ENCODE measurements at regions not wholly inside any gene's neighbourhood (a gene's known extent, or its start where the extent isn't known, plus 50 kb on each side); places are given as distances from the start of the nearest gene placed in this dataset.
A peak's percentile ranks its signal among the peaks of the same experiment; 100 is the strongest.

DNA sequence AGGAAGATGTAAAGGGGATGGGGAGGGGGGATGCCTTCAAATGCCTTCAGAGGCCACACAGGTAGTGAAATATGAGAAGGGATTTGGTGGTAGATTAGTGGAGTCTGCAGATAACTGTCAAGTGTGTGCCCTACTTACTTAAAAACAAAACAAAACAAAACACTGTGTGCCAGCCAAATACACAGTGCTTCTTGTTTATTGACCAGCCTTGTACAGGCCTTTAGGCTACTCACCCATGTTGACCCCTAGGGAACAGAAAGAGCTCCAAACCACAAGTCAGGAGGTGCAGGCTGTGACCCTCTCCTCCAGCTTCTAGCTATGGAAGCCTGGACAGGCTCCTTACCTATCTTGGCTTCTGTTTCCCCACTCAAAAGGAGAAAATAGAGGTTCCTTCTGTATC lies 562.0 kb downstream of the ETNK1 start:
- Histone ChIP-seq H3K4me3 (ENCODE audit: low read length) (no peak overlapping the region), H3K36me3 (ENCODE audit: control insufficient read depth, insufficient read depth, low read length) (no peaks in the 10 kb centered on the region)
- no peak for DNase-seq (ENCODE audit: low read depth, low spot score)

DNA sequence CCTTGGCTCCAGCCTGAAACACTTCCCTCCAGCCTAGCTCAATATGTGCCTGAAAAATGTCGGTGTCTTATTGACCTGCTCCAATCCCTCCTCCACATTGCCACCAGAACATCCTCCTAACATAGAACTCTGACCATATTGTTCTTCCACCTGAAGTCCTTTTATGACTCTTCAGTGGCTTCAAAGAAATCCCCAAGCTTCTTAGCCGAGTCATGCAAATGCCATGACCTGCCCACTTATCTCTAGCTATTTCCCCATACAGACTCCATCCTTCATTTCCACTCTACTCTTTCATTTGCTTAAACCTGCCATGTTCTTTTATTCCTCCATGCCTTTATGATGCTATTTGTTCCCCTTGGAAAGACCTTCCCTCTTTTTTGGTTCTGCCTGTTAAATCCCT lies 568.6 kb downstream of the ETNK1 start:
- H3K4me1 ChIP-seq (ENCODE audit: control insufficient read depth, insufficient read depth, low read length), result no peaks in the 10 kb centered on the region
- no CpG with 5 or more reads among the region's 2 CpGs for WGBS (ENCODE audit: insufficient coverage, insufficient read length)
- H3K27ac ChIP-seq (ENCODE audit: low read length), result no peak overlapping the region
- DNase-seq (ENCODE audit: low read depth, low spot score), result no peak
- no peaks in the 10 kb centered on the region for H3K36me3 ChIP-seq (ENCODE audit: control insufficient read depth, insufficient read depth, low read length)
- H3K9me3 ChIP-seq (ENCODE audit: control insufficient read depth, insufficient read depth, low read length), result no peaks in the 10 kb centered on the region
- H3K4me3 ChIP-seq (ENCODE audit: low read length), result no peak overlapping the region
- no peaks in the 10 kb centered on the region; the same call in 1 of the 2 replicates for H3K27me3 ChIP-seq (ENCODE audit: control insufficient read depth, insufficient read depth, low read length)

More for the DNA sequence above, 562.0 kb downstream of the ETNK1 start:
- Histone ChIP-seq H3K9me3 (ENCODE audit: control insufficient read depth, insufficient read depth, low read length) (no peaks in the 10 kb centered on the region), H3K4me1 (ENCODE audit: control insufficient read depth, insufficient read depth, low read length) (no peaks in the 10 kb centered on the region), H3K27me3 (ENCODE audit: control insufficient read depth, insufficient read depth, low read length) (no peaks in the 10 kb centered on the region), H3K27ac (ENCODE audit: low read length) (no peak overlapping the region)

DNA sequence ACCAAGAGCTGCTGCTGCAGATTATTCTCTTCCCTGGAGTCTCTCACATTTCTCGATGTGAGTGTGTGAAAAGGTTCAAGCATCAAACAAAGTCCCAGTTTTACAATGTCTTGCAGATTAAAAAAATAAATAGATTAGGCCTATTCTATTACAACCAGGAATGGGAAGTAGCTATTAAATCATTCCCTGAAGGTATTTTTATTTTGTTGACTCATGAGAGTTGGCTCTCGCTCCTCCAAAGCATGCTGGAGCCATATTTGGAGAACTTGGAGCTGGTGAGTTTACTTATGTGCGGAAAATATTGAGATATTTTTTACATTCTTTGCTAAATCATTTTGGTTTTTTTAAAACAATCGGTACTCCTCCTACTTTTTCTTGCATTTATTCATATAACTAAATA lies 572.3 kb downstream of the ETNK1 start:
- Histone ChIP-seq H3K4me1 (ENCODE audit: control insufficient read depth, insufficient read depth, low read length) (no peaks in the 10 kb centered on the region), H3K27ac (ENCODE audit: low read length) (no peak overlapping the region), H3K27me3 (ENCODE audit: control insufficient read depth, insufficient read depth, low read length) (no peaks in the 10 kb centered on the region; the same call in 1 of the 2 replicates), H3K4me3 (ENCODE audit: low read length) (no peak overlapping the region), H3K9me3 (ENCODE audit: control insufficient read depth, insufficient read depth, low read length) (no peaks in the 10 kb centered on the region), H3K36me3 (ENCODE audit: control insufficient read depth, insufficient read depth, low read length) (no peaks in the 10 kb centered on the region)
- no CpG with 5 or more reads among the region's 4 CpGs for WGBS (ENCODE audit: insufficient coverage, insufficient read length)
- DNase-seq (ENCODE audit: low read depth, low spot score), result no peak

DNA sequence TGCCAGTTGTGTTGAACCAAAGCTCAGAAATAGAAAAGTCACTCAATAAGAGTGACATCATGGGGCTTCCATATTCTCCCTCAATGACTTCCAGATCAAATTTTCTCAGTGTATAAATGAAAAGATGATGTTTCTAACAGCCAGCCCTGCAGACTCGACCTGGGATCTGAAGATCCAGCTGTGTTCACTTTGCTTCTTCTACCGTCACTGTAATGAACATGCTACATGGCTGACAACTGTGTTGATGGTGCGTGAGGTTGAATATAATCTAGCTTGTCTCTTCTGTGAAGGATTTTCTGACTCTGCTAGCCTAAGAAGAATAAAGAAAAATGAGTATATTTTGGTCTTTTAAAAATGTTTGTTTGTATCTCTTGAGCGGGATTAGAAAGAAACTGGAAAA lies 577.8 kb downstream of the ETNK1 start:
- Histone ChIP-seq H3K4me3 (ENCODE audit: low read length) (no peak overlapping the region), H3K27ac (ENCODE audit: low read length) (no peak overlapping the region), H3K4me1 (ENCODE audit: control insufficient read depth, insufficient read depth, low read length) (no peaks in the 10 kb centered on the region), H3K9me3 (ENCODE audit: control insufficient read depth, insufficient read depth, low read length) (no peaks in the 10 kb centered on the region), H3K27me3 (ENCODE audit: control insufficient read depth, insufficient read depth, low read length) (no peaks in the 10 kb centered on the region), H3K36me3 (ENCODE audit: control insufficient read depth, insufficient read depth, low read length) (no peaks in the 10 kb centered on the region)
- WGBS (ENCODE audit: insufficient coverage, insufficient read length), result no CpG with 5 or more reads among the region's 4 CpGs
- no peak for DNase-seq (ENCODE audit: low read depth, low spot score)

DNA sequence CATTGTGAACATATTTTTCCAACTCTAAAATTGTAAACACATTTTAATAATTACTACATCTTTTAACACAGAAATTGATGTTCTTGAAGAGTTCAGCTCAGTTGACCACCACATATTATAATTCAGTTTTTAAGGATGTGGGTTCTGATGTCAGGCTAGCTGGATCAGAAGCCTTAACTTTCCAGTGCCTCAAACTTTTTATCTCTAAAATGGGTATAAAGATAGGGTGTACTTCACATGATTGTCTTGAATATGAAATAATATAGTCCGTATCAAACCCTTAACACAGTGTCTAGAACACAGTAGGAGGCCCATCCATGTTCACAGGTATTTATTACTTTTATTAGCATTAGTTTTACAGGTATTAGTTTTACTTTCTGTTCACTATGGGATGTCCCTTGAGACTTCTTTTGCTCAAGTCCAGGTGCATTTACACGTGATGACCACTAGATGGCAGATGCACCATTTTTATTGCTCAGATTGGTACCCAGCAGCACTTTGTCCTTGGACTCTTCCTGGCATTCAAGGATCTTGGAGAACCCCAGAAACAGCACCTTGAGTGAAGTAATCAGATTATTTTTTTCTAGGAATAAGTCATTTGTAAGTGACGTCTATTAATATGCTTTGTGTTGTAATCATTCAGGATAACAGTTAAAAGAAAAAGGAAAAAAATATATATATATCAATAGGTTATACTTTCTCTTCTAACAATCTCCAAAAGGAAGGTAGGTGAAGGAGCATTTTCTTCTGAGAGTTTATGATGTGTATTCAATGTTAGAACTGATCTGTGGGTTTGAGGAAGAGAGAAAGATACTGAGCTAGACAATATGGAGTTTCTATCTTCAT lies 580.2 kb downstream of the ETNK1 start:
- H3K27me3 ChIP-seq (ENCODE audit: control insufficient read depth, insufficient read depth, low read length), result no peaks in the 10 kb centered on the region
- DNase-seq (ENCODE audit: low read depth, low spot score), result peak; percentile 41
- H3K9me3 ChIP-seq (ENCODE audit: control insufficient read depth, insufficient read depth, low read length), result no peaks in the 10 kb centered on the region
- no peaks in the 10 kb centered on the region for H3K4me1 ChIP-seq (ENCODE audit: control insufficient read depth, insufficient read depth, low read length)
- no CpG with 5 or more reads among the region's 3 CpGs for WGBS (ENCODE audit: insufficient coverage, insufficient read length)
- H3K27ac ChIP-seq (ENCODE audit: low read length), result no peak overlapping the region
- H3K4me3 ChIP-seq (ENCODE audit: low read length), result no peak overlapping the region
- H3K36me3 ChIP-seq (ENCODE audit: control insufficient read depth, insufficient read depth, low read length), result no peaks in the 10 kb centered on the region

DNA sequence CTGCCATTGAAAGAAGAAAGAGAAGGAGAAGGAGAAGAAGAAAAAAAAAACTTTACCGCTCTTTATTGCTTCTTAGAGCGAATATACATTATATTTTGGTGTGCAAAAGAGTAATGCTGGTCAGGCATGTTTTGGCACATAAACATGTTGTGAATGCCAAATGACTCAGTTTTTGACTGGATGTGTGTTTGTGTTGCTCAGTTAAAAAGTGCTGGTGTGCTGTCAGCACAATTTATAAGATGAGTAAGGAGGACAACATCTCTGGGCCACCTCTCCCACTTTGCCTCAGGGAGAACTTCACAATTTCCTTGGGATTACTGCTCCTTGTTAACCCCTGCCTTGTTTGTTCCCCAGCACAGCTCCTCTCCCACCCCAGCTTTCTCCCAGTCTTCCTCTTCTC lies 584.8 kb downstream of the ETNK1 start:
- no peaks in the 10 kb centered on the region for H3K27me3 ChIP-seq (ENCODE audit: control insufficient read depth, insufficient read depth, low read length)
- H3K4me3 ChIP-seq (ENCODE audit: low read length), result no peak overlapping the region
- DNase-seq (ENCODE audit: low read depth, low spot score), result no peak
- H3K4me1 ChIP-seq (ENCODE audit: control insufficient read depth, insufficient read depth, low read length), result no peaks in the 10 kb centered on the region
- WGBS (ENCODE audit: insufficient coverage, insufficient read length), result no CpG with 5 or more reads among the region's 2 CpGs
- no peaks in the 10 kb centered on the region for H3K9me3 ChIP-seq (ENCODE audit: control insufficient read depth, insufficient read depth, low read length)
- no peak overlapping the region for H3K27ac ChIP-seq (ENCODE audit: low read length)
- H3K36me3 ChIP-seq (ENCODE audit: control insufficient read depth, insufficient read depth, low read length), result no peaks in the 10 kb centered on the region

DNA sequence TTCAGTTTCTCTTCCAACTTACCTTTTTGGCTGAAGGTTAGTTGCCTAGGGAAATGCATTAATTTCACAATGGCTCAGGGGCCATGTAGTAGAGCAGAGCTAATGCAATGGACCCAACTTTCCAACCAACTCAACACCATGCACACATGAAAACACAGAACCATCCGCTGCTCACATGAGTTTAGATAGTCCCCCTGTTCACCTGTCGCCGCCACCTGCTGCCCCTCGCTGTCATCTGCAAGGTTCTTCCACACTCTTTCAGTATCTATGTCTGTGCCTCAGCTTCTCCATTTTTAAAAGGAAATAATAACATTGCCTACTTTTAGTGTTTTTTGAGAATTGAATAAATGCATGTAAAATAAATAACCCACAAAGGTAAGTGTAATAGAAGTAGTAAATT lies 585.6 kb downstream of the ETNK1 start:
- no peak overlapping the region for H3K4me3 ChIP-seq (ENCODE audit: low read length)
- H3K27me3 ChIP-seq (ENCODE audit: control insufficient read depth, insufficient read depth, low read length), result no peaks in the 10 kb centered on the region
- no peaks in the 10 kb centered on the region for H3K4me1 ChIP-seq (ENCODE audit: control insufficient read depth, insufficient read depth, low read length)
- no peaks in the 10 kb centered on the region; the same call in 1 of the 2 replicates for H3K9me3 ChIP-seq (ENCODE audit: control insufficient read depth, insufficient read depth, low read length)
- WGBS (ENCODE audit: insufficient coverage, insufficient read length), result no CpG with 5 or more reads among the region's 4 CpGs
- H3K27ac ChIP-seq (ENCODE audit: low read length), result no peak overlapping the region
- no peaks in the 10 kb centered on the region for H3K36me3 ChIP-seq (ENCODE audit: control insufficient read depth, insufficient read depth, low read length)
- DNase-seq (ENCODE audit: low read depth, low spot score), result no peak

DNA sequence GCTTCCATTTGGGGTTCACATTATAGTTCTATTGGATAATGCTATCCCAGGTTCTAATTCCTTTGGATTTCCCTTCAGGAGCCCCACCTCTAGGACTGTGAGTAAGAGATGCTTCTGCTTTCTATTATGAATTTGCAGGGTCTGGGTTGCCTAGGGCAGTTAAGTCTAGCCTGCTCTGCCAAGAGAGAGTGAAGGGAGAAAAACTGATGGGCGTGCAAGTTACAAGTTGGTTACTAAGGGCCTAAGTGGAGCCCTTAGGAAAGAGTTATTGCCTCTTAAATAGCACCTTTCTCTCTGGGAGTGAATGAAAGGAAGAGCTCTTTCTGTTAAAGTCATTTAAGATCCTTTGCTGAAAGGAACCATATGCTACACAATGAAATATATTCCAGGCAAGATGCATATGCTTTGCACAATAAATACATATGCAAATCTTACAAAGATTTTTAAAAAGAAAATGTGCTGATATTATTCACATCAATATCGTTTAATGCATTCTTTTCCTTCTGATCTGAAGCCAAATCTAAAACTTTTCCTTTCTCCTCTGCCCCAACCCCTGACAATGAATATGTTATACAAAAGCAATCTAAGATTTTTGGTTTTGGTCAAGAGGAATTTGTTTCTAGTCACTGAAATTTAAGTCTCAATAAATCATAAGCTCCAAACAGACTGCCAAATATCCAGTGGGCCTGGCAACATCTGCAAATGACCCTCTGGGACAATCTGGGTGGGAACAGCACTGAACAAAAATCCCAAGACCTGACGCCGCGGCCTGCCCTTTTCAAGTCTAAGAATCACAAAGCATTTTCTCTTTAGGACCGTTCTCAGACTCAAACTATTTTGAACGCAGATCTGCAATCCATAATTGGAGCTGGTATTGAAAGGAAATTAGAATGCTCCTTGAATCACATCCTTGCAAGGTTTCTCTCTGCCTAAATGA lies 586.7 kb downstream of the ETNK1 start:
- Histone ChIP-seq H3K36me3 (ENCODE audit: control insufficient read depth, insufficient read depth, low read length) (no peaks in the 10 kb centered on the region), H3K27ac (ENCODE audit: low read length) (no peak overlapping the region), H3K4me1 (ENCODE audit: control insufficient read depth, insufficient read depth, low read length) (no peaks in the 10 kb centered on the region), H3K9me3 (ENCODE audit: control insufficient read depth, insufficient read depth, low read length) (no peaks in the 10 kb centered on the region; the same call in 1 of the 2 replicates), H3K27me3 (ENCODE audit: control insufficient read depth, insufficient read depth, low read length) (no peaks in the 10 kb centered on the region), H3K4me3 (ENCODE audit: low read length) (no peak overlapping the region)
- DNase-seq (ENCODE audit: low read depth, low spot score), result no peak
- WGBS (ENCODE audit: insufficient coverage, insufficient read length), result no CpG with 5 or more reads among the region's 7 CpGs

DNA sequence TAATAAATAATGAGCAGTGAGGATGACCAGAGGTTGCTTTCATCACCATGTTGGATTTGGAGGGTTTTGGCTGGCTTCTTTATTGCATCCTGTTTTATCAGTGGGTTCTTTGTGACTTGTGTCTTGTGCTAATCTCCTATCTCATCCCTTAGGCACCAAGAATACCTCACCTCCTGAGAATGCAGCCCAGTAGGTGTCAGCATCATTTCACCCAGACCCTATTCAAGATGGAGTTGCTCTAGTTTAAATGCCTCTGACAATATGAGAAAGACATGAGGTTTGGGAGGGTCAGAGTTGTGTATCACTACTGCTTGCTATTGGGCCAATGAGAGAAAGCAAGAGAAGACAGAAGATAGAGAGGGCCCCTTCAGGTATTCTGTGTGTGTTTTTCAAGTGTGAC lies 592.2 kb downstream of the ETNK1 start:
- no peaks in the 10 kb centered on the region; the same call in 1 of the 2 replicates for H3K9me3 ChIP-seq (ENCODE audit: control insufficient read depth, insufficient read depth, low read length)
- DNase-seq (ENCODE audit: low read depth, low spot score), result no peak
- no peaks in the 10 kb centered on the region for H3K27me3 ChIP-seq (ENCODE audit: control insufficient read depth, insufficient read depth, low read length)
- H3K4me1 ChIP-seq (ENCODE audit: control insufficient read depth, insufficient read depth, low read length), result no peaks in the 10 kb centered on the region
- H3K36me3 ChIP-seq (ENCODE audit: control insufficient read depth, insufficient read depth, low read length), result no peaks in the 10 kb centered on the region
- H3K27ac ChIP-seq (ENCODE audit: low read length), result no peak overlapping the region
- no peak overlapping the region for H3K4me3 ChIP-seq (ENCODE audit: low read length)

DNA sequence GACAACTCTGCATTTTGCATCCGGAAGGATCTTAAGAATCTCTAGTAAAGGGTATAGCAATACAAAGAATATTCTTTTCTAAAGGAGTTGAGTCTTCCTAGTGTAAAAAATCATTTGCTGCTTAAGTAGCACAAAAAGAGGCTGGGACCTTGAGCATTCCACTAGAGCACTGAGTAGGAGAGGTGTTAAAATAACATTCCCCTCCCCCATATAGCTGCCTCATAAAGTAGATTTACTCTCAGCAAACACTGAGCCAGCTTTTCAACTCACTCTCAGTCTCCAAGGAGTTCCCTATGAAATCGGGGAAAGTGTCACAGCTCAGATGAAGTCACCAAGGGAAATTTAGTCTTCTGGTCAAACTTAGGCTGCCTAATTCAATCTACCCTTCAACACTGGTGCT lies 592.7 kb downstream of the ETNK1 start:
- no peak for DNase-seq (ENCODE audit: low read depth, low spot score)
- Histone ChIP-seq H3K9me3 (ENCODE audit: control insufficient read depth, insufficient read depth, low read length) (no peaks in the 10 kb centered on the region; the same call in 1 of the 2 replicates), H3K27ac (ENCODE audit: low read length) (no peak overlapping the region), H3K4me3 (ENCODE audit: low read length) (no peak overlapping the region), H3K4me1 (ENCODE audit: control insufficient read depth, insufficient read depth, low read length) (no peaks in the 10 kb centered on the region), H3K27me3 (ENCODE audit: control insufficient read depth, insufficient read depth, low read length) (no peaks in the 10 kb centered on the region), H3K36me3 (ENCODE audit: control insufficient read depth, insufficient read depth, low read length) (no peaks in the 10 kb centered on the region)
- WGBS (ENCODE audit: insufficient coverage, insufficient read length), result no CpG with 5 or more reads among the region's 2 CpGs
